ENCODE measurements at regions not wholly inside any gene's neighbourhood (a gene's known extent, or its start where the extent isn't known, plus 50 kb on each side); places are given as distances from the start of the nearest gene placed in this dataset.

DNA sequence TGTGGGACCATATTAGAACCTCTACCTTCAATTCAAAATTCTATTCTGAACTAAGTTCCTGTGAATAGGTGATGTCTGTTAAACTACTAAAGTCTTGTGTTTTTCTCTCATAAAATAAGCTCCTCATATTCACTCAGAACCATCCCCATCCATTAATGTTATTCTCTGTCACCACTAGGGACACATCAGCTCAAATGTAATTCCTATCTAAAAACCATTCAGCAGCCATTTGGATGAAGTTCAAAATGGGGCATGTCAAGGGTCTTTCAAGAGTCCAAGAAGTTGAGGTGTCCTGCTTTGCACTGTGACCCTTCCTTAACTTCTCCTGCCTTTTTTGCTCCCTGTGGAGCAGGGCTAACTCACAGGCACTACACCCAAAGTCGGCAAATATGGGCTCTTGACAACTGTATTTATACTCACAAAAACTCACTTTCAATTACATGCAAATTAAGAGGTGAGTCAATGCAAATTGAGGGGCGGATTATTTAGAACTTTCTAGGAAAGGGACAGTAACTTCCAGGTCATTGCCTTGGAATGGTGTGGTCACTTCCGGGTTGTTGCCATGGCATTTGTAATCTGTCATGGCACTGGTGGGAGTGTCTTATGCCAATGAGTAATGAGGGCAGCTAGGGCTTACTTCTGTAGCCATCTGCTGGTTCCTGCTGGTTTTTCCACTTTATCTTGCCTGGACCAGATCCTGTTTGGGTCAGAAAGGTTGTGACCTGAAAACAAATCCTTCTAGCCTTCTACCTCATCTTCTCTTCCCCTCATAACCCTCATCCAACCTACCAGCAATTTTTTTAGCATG lies 128.2 kb upstream of the COX10 start:
- no peak overlapping the region for H3K9ac ChIP-seq (ENCODE audit: low read length)
- peak; percentile 45 for DNase-seq (ENCODE audit: low read depth)
- H3K79me2 ChIP-seq (ENCODE audit: insufficient read depth, low read length) = no peaks in the 10 kb centered on the region
- H3K27me3 ChIP-seq (ENCODE audit: insufficient read depth, low read length) = no peaks in the 10 kb centered on the region
- H4K20me1 ChIP-seq (ENCODE audit: insufficient read depth, low read length) = no peaks in the 10 kb centered on the region
- Mint-ChIP-seq H3K9me3 (ENCODE audit: unreplicated experiment) (peaks cover 4% of the 10 kb centered on the region), H3K4me3 (ENCODE audit: unreplicated experiment) (no peak overlapping the region), H3K27me3 (ENCODE audit: low read depth, unreplicated experiment) (no peaks in the 10 kb centered on the region), H3K36me3 (ENCODE audit: low read depth, unreplicated experiment) (peaks cover 2% of the 10 kb centered on the region), H3K27ac (ENCODE audit: unreplicated experiment) (no peak overlapping the region), H3K4me1 (ENCODE audit: low read depth, unreplicated experiment) (no peaks in the 10 kb centered on the region)
- H3K4me1 ChIP-seq (ENCODE audit: insufficient read depth, low read length) = no peaks in the 10 kb centered on the region
- no peak overlapping the region for H2AFZ ChIP-seq (ENCODE audit: low read depth, low read length)
- H3K36me3 ChIP-seq (ENCODE audit: insufficient read depth, low read length) = no peaks in the 10 kb centered on the region
- no peak overlapping the region for H3K4me3 ChIP-seq (ENCODE audit: insufficient read depth, low read depth, low read length)
- H3K4me2 ChIP-seq (ENCODE audit: low read length) = no peak overlapping the region
- TF ChIP-seq, protein P1, sequence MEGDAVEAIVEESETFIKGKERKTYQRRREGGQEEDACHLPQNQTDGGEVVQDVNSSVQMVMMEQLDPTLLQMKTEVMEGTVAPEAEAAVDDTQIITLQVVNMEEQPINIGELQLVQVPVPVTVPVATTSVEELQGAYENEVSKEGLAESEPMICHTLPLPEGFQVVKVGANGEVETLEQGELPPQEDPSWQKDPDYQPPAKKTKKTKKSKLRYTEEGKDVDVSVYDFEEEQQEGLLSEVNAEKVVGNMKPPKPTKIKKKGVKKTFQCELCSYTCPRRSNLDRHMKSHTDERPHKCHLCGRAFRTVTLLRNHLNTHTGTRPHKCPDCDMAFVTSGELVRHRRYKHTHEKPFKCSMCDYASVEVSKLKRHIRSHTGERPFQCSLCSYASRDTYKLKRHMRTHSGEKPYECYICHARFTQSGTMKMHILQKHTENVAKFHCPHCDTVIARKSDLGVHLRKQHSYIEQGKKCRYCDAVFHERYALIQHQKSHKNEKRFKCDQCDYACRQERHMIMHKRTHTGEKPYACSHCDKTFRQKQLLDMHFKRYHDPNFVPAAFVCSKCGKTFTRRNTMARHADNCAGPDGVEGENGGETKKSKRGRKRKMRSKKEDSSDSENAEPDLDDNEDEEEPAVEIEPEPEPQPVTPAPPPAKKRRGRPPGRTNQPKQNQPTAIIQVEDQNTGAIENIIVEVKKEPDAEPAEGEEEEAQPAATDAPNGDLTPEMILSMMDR (IDR thresholded peaks at IDR 0.05; ENCODE audit: insufficient read depth, low read depth, low read length) = no peak
- no peaks in the 10 kb centered on the region for H3K9me3 ChIP-seq (ENCODE audit: insufficient read depth, low read depth, low read length)
- FAIRE-seq = peak; percentile 80
- H3K27ac ChIP-seq (ENCODE audit: low read depth, low read length) = no peak overlapping the region

DNA sequence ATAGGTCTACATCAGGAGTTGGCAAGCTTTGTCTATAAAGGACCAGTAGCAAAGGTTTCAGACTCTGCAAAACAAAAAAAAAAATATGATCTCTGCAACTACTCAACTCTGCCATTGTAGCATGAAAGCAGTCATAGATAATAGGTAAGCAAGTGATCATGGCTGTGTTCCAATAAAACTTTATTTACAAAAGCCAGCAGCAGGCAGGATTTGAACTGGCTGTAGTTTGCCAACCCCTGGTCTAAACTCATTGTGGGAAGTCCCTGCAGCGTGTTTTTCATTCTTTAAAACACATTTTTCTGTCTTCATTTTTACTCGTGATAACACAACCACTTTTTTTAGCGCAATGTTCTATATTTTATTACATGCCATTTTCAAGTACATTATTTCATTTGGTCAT lies 127.5 kb upstream of the COX10 start:
- DNase-seq (ENCODE audit: low read depth) = no peak
- peaks cover 2% of the 10 kb centered on the region for H3K36me3 Mint-ChIP-seq (ENCODE audit: low read depth, unreplicated experiment)
- no peak overlapping the region for H3K4me3 Mint-ChIP-seq (ENCODE audit: unreplicated experiment)
- no peak for TF ChIP-seq EZH2 (IDR thresholded peaks at IDR 0.05; ENCODE audit: insufficient read depth, low read length)
- TF ChIP-seq, protein P1 (IDR thresholded peaks at IDR 0.05; ENCODE audit: insufficient read depth, low read depth, low read length) = no peak
- H3K27ac ChIP-seq (ENCODE audit: low read depth, low read length) = no peak overlapping the region
- no peaks in the 10 kb centered on the region for H3K4me1 ChIP-seq (ENCODE audit: insufficient read depth, low read length)
- H3K9me3 Mint-ChIP-seq (ENCODE audit: unreplicated experiment) = peaks cover 4% of the 10 kb centered on the region
- no peak for FAIRE-seq
- no peak overlapping the region for H3K4me2 ChIP-seq (ENCODE audit: low read length)
- no peaks in the 10 kb centered on the region for H3K27me3 Mint-ChIP-seq (ENCODE audit: low read depth, unreplicated experiment)
- no peaks in the 10 kb centered on the region for H3K27me3 ChIP-seq (ENCODE audit: insufficient read depth, low read length)
- no peaks in the 10 kb centered on the region for H3K36me3 ChIP-seq (ENCODE audit: insufficient read depth, low read length)
- H3K9ac ChIP-seq (ENCODE audit: low read length) = no peak overlapping the region
- H3K9me3 ChIP-seq (ENCODE audit: insufficient read depth, low read depth, low read length) = no peaks in the 10 kb centered on the region
- H3K4me1 Mint-ChIP-seq (ENCODE audit: low read depth, unreplicated experiment) = no peaks in the 10 kb centered on the region
- no peak overlapping the region for H3K27ac Mint-ChIP-seq (ENCODE audit: unreplicated experiment)
- no peak overlapping the region for H2AFZ ChIP-seq (ENCODE audit: low read depth, low read length)
- H4K20me1 ChIP-seq (ENCODE audit: insufficient read depth, low read length) = no peaks in the 10 kb centered on the region
- no peak overlapping the region for H3K4me3 ChIP-seq (ENCODE audit: insufficient read depth, low read depth, low read length)
- H3K79me2 ChIP-seq (ENCODE audit: insufficient read depth, low read length) = no peaks in the 10 kb centered on the region

DNA sequence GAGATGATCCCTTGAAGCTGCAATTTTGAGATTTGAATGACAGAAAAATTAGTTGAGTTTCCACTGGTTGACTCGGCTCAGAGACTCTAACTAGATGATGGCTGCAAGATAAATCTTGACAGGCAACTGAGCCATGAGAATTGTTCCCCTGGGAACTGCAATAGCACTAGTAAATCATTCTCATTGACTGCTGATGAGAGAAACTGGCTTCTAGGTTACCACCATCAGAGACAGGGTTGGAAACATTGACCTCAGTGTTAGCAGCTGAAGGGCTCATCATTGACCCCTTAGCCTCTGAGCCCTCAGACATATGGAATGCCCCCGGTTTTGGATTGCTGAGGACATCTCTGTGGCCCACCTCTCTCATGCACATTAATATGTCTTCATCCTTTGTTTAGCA lies 125.4 kb upstream of the COX10 start:
- H3K4me1 Mint-ChIP-seq (ENCODE audit: low read depth, unreplicated experiment) = no peaks in the 10 kb centered on the region
- H3K4me3 Mint-ChIP-seq (ENCODE audit: unreplicated experiment) = no peak overlapping the region

More for the DNA sequence above, 125.4 kb upstream of the COX10 start:
- Mint-ChIP-seq H3K36me3 (ENCODE audit: low read depth, unreplicated experiment) (peaks cover 2% of the 10 kb centered on the region), H3K27me3 (ENCODE audit: low read depth, unreplicated experiment) (no peaks in the 10 kb centered on the region), H3K9me3 (ENCODE audit: unreplicated experiment) (peaks cover 4% of the 10 kb centered on the region), H3K27ac (ENCODE audit: unreplicated experiment) (no peak overlapping the region)
- H3K9me3 ChIP-seq (ENCODE audit: insufficient read depth, low read depth, low read length) = no peaks in the 10 kb centered on the region
- TF ChIP-seq, protein P1 (IDR thresholded peaks at IDR 0.05; ENCODE audit: insufficient read depth, low read depth, low read length) = no peak
- no peak for TF ChIP-seq EZH2 (IDR thresholded peaks at IDR 0.05; ENCODE audit: insufficient read depth, low read length)
- H2AFZ ChIP-seq (ENCODE audit: low read depth, low read length) = no peak overlapping the region
- H3K4me2 ChIP-seq (ENCODE audit: low read length) = no peak overlapping the region
- no peaks in the 10 kb centered on the region for H3K4me1 ChIP-seq (ENCODE audit: insufficient read depth, low read length)
- H3K27me3 ChIP-seq (ENCODE audit: insufficient read depth, low read length) = no peaks in the 10 kb centered on the region
- H3K9ac ChIP-seq (ENCODE audit: low read length) = no peak overlapping the region
- H3K79me2 ChIP-seq (ENCODE audit: insufficient read depth, low read length) = no peaks in the 10 kb centered on the region
- no peaks in the 10 kb centered on the region for H3K36me3 ChIP-seq (ENCODE audit: insufficient read depth, low read length)
- H3K4me3 ChIP-seq (ENCODE audit: insufficient read depth, low read depth, low read length) = no peak overlapping the region
- H4K20me1 ChIP-seq (ENCODE audit: insufficient read depth, low read length) = no peaks in the 10 kb centered on the region
- DNase-seq (ENCODE audit: low read depth) (no peak), FAIRE-seq (no peak)
- H3K27ac ChIP-seq (ENCODE audit: low read depth, low read length) = no peak overlapping the region
